ENCODE measurements at regions not wholly inside any gene's neighbourhood (a gene's known extent, or its start where the extent isn't known, plus 50 kb on each side); places are given as distances from the start of the nearest gene placed in this dataset.
"Not testable (repeated sequence)": the region's sequence is repeated elsewhere in the genome, so short reads cannot be mapped to it uniquely, and the experiment has no call there.

- DNase-seq (ENCODE audit: low read depth), result no peak
These were observed 303.0 kb upstream of the STAC start for GRCh38 chr3:36077320-36077719.

- not testable (repeated sequence) for DNase-seq (ENCODE audit: low read depth)
These were observed 297.3 kb upstream of the STAC start for GRCh38 chr3:36082958-36083357.

GRCh38 chr3:36095238-36095637 is 285.1 kb upstream of the STAC start:
- no peak for DNase-seq (ENCODE audit: low read depth)

- DNase-seq (ENCODE audit: low read depth), result no peak
These were observed 283.1 kb upstream of the STAC start for GRCh38 chr3:36097209-36097608.

GRCh38 chr3:36114353-36114752 is 266.0 kb upstream of the STAC start:
- no peak for DNase-seq (ENCODE audit: low read depth)

- peak; percentile 23 for DNase-seq (ENCODE audit: low read depth)
These were observed 256.0 kb upstream of the STAC start for GRCh38 chr3:36124118-36124796.

GRCh38 chr3:36132214-36132613 is 248.1 kb upstream of the STAC start:
- no peak for DNase-seq (ENCODE audit: low read depth)

- DNase-seq (ENCODE audit: low read depth), result no peak
These were observed 244.4 kb upstream of the STAC start for GRCh38 chr3:36135863-36136262.

GRCh38 chr3:36142746-36143145 is 237.6 kb upstream of the STAC start:
- no peak for DNase-seq (ENCODE audit: low read depth)

GRCh38 chr3:36146404-36146803 is 233.9 kb upstream of the STAC start:
- no peak for DNase-seq (ENCODE audit: low read depth)

- DNase-seq (ENCODE audit: low read depth), result no peak
These were observed 232.3 kb upstream of the STAC start for GRCh38 chr3:36147934-36148558.

GRCh38 chr3:36149447-36149865 is 230.8 kb upstream of the STAC start:
- no peak for DNase-seq (ENCODE audit: low read depth)

GRCh38 chr3:36155515-36155914 is 224.8 kb upstream of the STAC start:
- DNase-seq (ENCODE audit: low read depth), result no peak

- DNase-seq (ENCODE audit: low read depth), result no peak
These were observed 215.9 kb upstream of the STAC start for GRCh38 chr3:36164400-36164799.

GRCh38 chr3:36165509-36166290 is 214.6 kb upstream of the STAC start:
- no peak for DNase-seq (ENCODE audit: low read depth)

- DNase-seq (ENCODE audit: low read depth), result peak; percentile 42
These were observed 213.8 kb upstream of the STAC start for GRCh38 chr3:36166477-36166876.

- no peak for DNase-seq (ENCODE audit: low read depth)
These were observed 207.6 kb upstream of the STAC start for GRCh38 chr3:36172699-36173098.

GRCh38 chr3:36175113-36175812 is 205.0 kb upstream of the STAC start:
- no peak for DNase-seq (ENCODE audit: low read depth)

- DNase-seq (ENCODE audit: low read depth), result no peak
These were observed 204.3 kb upstream of the STAC start for GRCh38 chr3:36175916-36176461.

GRCh38 chr3:36178018-36178417 is 202.3 kb upstream of the STAC start:
- no peak for DNase-seq (ENCODE audit: low read depth)

- no peak for DNase-seq (ENCODE audit: low read depth)
These were observed 198.3 kb upstream of the STAC start for GRCh38 chr3:36182024-36182423.

- DNase-seq (ENCODE audit: low read depth), result not testable (repeated sequence)
These were observed 193.1 kb upstream of the STAC start for GRCh38 chr3:36187197-36187596.

Measured in GM04503 (cell line).